Tibial nerve (tissue), 4 donors: ENCODE measurements at regions not wholly inside any gene's neighbourhood (a gene's known extent, or its start where the extent isn't known, plus 50 kb on each side); places are given as distances from the start of the nearest gene placed in this dataset.

ENCODE experiments used
- CTCF ChIP-seq, 5 experiments: fragments of 200-600 bp in 3 of 5; fragments of 450-650 bp in 2 of 5; sonication (generic) in 3 of 5; IDR thresholded peaks; one replicate each; pipeline ENCODE4 v1.5.1; 2016 to 2019; ENCODE audit warnings: antibody characterized with exemption in 5 of 5, mild to moderate bottlenecking in 3 of 5, moderate library complexity in 2 of 5
- EP300 ChIP-seq, 2 donors: sonication (generic); formaldehyde crosslinking; IDR thresholded peaks; one replicate each; pipeline ENCODE4 v1.6.1; 2017; ENCODE audit warnings: antibody characterized with exemption in 2 of 2, mild to moderate bottlenecking in 1 of 2
- POLR2A ChIP-seq, 2 donors: fragments of 450-650 bp; IDR thresholded peaks; one replicate each; pipeline ENCODE4 v1.6.1; 2017; ENCODE audit warnings: antibody characterized with exemption in 2 of 2, mild to moderate bottlenecking in 2 of 2, moderate library complexity in 2 of 2

DNA sequence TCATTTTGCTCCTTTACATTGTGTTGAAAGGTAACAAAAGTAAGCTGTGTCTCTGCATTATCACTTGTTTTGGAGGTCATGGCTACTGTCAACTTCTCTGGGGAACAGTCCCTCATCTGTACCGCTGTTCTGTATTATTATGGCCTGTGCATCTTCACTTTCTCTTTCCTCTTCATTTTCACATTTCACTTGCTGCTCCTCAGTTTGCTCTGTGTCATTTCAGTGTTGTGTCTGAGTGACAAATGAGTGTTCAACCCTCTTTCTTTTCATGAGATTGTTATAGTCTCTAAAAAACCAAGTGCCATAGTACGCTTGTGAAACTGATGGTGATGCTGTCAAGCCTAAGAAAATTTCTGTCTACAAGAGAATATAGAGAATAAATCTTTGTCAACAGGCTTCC lies 122.0 kb upstream of the FER start:
- TF ChIP-seq CTCF (IDR thresholded peaks at IDR 0.05) (no peak), EP300 (IDR thresholded peaks at IDR 0.05) (no peak), POLR2A (IDR thresholded peaks at IDR 0.05) (no peak)
